Inferior parietal cortex (tissue), 1 donor: ENCODE measurements at regions not wholly inside any gene's neighbourhood (a gene's known extent, or its start where the extent isn't known, plus 50 kb on each side); places are given as distances from the start of the nearest gene placed in this dataset.

ENCODE experiments used
- DNase-seq: peaks from one replicate; pipeline ENCODE4 v3.0.0-alpha.2; 2016; ENCODE audit errors: extremely low spot score

- peak; percentile 89 for DNase-seq
Measured at GRCh38 chr5:160508780-160509361, 87.2 kb downstream of the PTTG1 start.

DNA sequence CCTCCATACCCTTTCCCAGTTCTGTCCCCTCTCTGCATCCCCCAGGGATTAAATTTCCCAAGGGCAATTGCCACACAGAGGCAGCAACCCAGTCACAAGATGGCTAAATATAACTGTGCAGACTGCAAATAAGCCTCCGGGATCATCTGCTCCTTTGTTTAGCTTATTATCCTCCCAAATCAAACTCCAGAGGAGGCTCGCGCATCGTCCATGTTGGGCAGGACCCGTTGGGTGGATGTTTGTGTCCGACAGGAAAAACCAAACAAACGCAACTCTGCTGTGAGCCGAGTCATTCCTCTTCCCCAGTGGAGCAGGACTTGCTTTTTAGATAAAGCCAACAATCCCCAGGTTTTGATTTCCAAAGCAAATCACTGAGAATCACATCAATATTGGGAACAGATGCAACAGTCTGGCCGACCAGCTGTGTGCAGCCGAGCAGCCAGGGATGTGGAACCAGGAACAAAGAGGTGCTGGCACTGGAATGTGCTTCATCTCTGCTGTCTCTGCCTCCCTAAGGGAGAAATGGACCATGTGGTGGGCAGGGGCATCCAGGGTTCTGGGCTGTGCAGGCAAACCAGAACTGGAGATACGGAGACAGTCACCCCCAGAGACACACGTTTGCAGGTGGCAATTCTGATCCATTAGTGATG, 89.8 kb downstream of the PTTG1 start:
- no peak for DNase-seq
